HEK293T (cell line): ENCODE measurements at regions not wholly inside any gene's neighbourhood (a gene's known extent, or its start where the extent isn't known, plus 50 kb on each side); places are given as distances from the start of the nearest gene placed in this dataset.

Source experiments
- BHLHE40 ChIP-seq: fragments of 450-650 bp; IDR thresholded peaks from 2 replicates; pipeline ENCODE4 v1.6.1; 2016; ENCODE audit warnings: mild to moderate bottlenecking, moderate library complexity, borderline replicate concordance
- ELF4 ChIP-seq: fragments of 450-650 bp; IDR thresholded peaks from 2 replicates; pipeline ENCODE4 v1.6.1; 2017; ENCODE audit warnings: antibody characterized with exemption
- FOXA1 ChIP-seq: fragments of 450-650 bp; IDR thresholded peaks from 2 replicates; pipeline ENCODE4 v1.6.1; 2016; ENCODE audit warnings: mild to moderate bottlenecking
- FOXM1 ChIP-seq: fragments of 450-650 bp; IDR thresholded peaks from 2 replicates; pipeline ENCODE4 v1.6.1; 2017; ENCODE audit warnings: mild to moderate bottlenecking, borderline replicate concordance
- HDGF ChIP-seq: fragments of 450-650 bp; IDR thresholded peaks from 2 replicates; pipeline ENCODE4 v1.6.1; 2017; ENCODE audit warnings: antibody characterized with exemption, borderline replicate concordance
- LEF1 ChIP-seq: fragments of 450-650 bp; IDR thresholded peaks from 2 replicates; pipeline ENCODE4 v1.6.1; 2017; ENCODE audit warnings: mild to moderate bottlenecking, borderline replicate concordance
- PKNOX1 ChIP-seq: fragments of 450-650 bp; IDR thresholded peaks from 2 replicates; pipeline ENCODE4 v1.6.1; 2016
- SP1 ChIP-seq: fragments of 450-650 bp; IDR thresholded peaks from 2 replicates; pipeline ENCODE4 v1.6.1; 2017
- SUZ12 ChIP-seq: fragments of 450-650 bp; IDR thresholded peaks from 2 replicates; pipeline ENCODE4 v1.6.1; 2016; ENCODE audit warnings: mild to moderate bottlenecking
- TARDBP ChIP-seq: fragments of 450-650 bp; IDR thresholded peaks from 2 replicates; pipeline ENCODE4 v1.6.1; 2016

- TF ChIP-seq LEF1 (no peak), FOXA1 (no peak), FOXM1 (no peak), SUZ12 (no peak), SP1 (no peak), ELF4 (no peak), TARDBP (no peak), BHLHE40 (no peak), PKNOX1 (peak; percentile 55), HDGF (no peak)
Observed at GRCh38 chr1:118275472-118276115, 90.6 kb upstream of the SPAG17 start.
